GM10266 (cell line): ENCODE measurements at regions not wholly inside any gene's neighbourhood (a gene's known extent, or its start where the extent isn't known, plus 50 kb on each side); places are given as distances from the start of the nearest gene placed in this dataset.

Experiments used
- DNase-seq: peaks from one replicate; pipeline ENCODE4 v3.0.0; 2012; ENCODE audit errors: extremely low spot score
- CTCF ChIP-seq: IDR thresholded peaks from 2 replicates; pipeline ENCODE4 v1.5.1; 2012; ENCODE audit warnings: mild to moderate bottlenecking, low read depth; ENCODE audit not compliant: control insufficient read depth, insufficient read depth; ENCODE audit errors: missing control alignments

DNA sequence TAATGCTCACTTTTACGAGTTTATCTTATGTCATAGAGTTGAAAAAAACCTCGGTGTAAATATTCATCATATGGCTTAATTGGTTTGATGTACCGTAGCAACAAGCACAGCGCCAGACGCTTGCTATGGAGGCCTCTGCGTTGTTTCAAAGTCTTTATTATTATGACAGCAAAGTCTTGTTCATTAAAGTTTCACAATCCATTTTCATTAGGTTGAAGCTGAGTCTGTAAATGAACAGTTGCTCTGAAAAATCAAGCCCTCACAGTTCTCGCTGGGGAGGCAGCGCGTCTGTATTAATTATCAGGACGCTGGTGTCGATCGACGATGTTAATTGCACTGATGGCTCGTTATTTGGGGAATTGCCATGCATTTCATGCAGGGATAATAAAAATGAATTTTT is 185.6 kb downstream of the INSC start:
- DNase-seq = no peak

DNA sequence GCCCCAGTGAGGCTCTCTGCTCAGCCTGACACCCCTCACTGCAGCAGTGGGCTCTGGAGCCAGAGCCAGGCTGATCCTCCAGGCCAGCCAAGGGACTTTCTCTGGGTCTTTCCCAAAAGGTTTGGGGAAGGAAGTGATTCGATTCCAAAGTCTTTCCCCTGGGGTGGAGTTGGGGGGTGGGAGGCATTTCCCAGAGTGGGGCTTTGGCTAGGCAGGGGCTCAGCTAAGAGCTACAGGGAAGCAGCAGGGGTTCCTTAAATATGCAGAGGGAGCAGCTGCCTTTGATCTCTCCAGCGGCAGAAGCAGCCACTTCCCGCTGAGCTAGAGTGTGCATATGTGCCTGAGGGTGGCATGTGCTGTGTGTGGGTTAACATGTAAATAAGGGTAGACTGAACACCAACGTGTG is 192.9 kb downstream of the INSC start:
- TF ChIP-seq CTCF = no peak
- DNase-seq = no peak

More for the DNA sequence above, 185.6 kb downstream of the INSC start:
- TF ChIP-seq CTCF = no peak

- DNase-seq = no peak
- no peak for TF ChIP-seq CTCF
These were observed 194.1 kb downstream of the INSC start for GRCh38 chr11:15308840-15309239.

- no peak for DNase-seq
- TF ChIP-seq CTCF = no peak
These were observed 194.6 kb downstream of the INSC start for GRCh38 chr11:15309296-15309695.

GRCh38 chr11:15313862-15314261 is 199.1 kb downstream of the INSC start:
- no peak for TF ChIP-seq CTCF
- no peak for DNase-seq

GRCh38 chr11:15318814-15319213 is 204.1 kb downstream of the INSC start:
- DNase-seq = no peak

DNA sequence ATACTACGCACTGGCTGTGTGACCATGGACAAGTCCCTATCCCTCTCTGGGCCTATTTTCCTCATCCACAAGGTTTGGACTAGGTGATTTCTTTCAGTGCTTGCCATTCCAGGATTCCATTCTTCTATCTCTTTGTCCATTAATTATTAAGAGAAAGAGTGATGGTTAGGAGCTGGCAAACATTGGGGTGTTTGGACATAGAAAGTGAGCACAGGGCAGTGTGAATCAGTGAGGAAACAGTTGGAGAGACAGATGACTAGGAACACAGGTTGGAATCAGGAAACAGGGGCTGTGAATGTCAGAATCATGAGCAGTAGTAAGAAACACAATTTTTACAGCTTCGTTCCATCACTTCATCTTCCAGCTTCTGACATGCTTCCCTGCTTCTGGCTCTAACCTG is 211.8 kb downstream of the INSC start:
- no peak for TF ChIP-seq CTCF
- no peak for DNase-seq

More at GRCh38 chr11:15318814-15319213, 204.1 kb downstream of the INSC start:
- no peak for TF ChIP-seq CTCF
